GM12891 (cell line): ENCODE measurements at regions not wholly inside any gene's neighbourhood (a gene's known extent, or its start where the extent isn't known, plus 50 kb on each side); places are given as distances from the start of the nearest gene placed in this dataset.
"Not testable (repeated sequence)": the region's sequence is repeated elsewhere in the genome, so short reads cannot be mapped to it uniquely, and the experiment has no call there.

Experiments
- DNase-seq: peaks from one replicate; pipeline ENCODE4 v3.0.0; 2011; ENCODE audit warnings: low spot score; ENCODE audit not compliant: insufficient read length
- FAIRE-seq: peaks from 2 replicates; lab custom pipeline; 2011; peaks lifted over from hg19 to GRCh38; lab: Jason Lieb, UNC
- PAX5 ChIP-seq: IDR thresholded peaks from 2 replicates; pipeline ENCODE4 v1.6.1; 2011; ENCODE audit warnings: low read length, moderate library complexity, mild to moderate bottlenecking; ENCODE audit not compliant: insufficient read depth, severe bottlenecking
- POLR2A ChIP-seq: IDR thresholded peaks from 2 replicates; pipeline ENCODE4 v1.6.1; 2011; ENCODE audit warnings: low read depth, low read length, control low read depth
- POLR2AphosphoS5 ChIP-seq: IDR thresholded peaks from 2 replicates; pipeline ENCODE4 v1.6.1; 2011; ENCODE audit warnings: low read depth, low read length, control low read depth
- POU2F2 ChIP-seq: IDR thresholded peaks from 2 replicates; pipeline ENCODE4 v1.6.1; 2011; ENCODE audit warnings: low read depth, mild to moderate bottlenecking, control low read depth, low read length, moderate library complexity
- SPI1 ChIP-seq: IDR thresholded peaks from 2 replicates; pipeline ENCODE4 v1.6.1; 2011; ENCODE audit warnings: low read depth, low read length, control low read depth
- TAF1 ChIP-seq: IDR thresholded peaks from 2 replicates; pipeline ENCODE4 v1.6.1; 2011; ENCODE audit warnings: low read depth, low read length, control low read depth

DNA sequence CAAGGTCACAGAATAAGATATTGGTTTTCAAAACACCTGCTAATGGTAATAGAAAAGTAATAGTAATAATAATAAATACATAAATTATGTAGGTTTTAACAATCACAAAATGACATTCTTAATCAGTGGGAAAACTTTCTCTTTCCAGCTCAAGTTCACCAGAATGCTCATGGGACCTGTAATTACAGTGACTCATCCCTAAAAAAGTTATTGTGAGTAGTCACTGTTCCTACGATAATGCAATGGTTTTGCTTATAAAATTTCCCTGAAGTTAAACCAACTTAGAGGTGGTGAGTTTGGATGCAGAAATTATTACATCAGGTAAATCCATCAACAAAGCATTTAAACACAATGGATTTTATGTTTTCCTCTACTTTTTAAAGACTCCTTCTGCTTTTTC lies 502.3 kb downstream of the PID1 start:
- FAIRE-seq: no peak
- DNase-seq: no peak
- TF ChIP-seq SPI1 (no peak), PAX5 (no peak), TAF1 (no peak), POLR2AphosphoS5 (no peak), POU2F2 (no peak), POLR2A (no peak)

DNA sequence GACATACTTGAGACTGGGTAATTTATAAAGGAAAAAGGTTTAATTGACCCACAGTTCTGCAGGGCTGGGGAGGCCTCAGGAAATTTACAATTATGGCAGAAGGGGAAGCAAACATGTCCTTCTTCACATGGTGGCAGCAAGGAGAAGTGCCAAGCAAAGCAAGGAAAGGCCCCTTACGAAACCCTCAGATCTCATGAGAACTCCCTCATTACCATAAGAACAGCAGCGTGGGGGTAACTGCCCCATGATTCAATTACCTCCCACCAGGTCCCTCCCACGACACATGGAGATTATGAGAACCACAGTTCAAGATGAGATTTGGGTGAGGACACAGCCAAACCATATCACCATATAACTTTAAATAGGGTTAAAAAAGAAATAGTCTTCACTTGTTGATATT lies 502.9 kb downstream of the PID1 start:
- not testable (repeated sequence) for FAIRE-seq, DNase-seq

DNA sequence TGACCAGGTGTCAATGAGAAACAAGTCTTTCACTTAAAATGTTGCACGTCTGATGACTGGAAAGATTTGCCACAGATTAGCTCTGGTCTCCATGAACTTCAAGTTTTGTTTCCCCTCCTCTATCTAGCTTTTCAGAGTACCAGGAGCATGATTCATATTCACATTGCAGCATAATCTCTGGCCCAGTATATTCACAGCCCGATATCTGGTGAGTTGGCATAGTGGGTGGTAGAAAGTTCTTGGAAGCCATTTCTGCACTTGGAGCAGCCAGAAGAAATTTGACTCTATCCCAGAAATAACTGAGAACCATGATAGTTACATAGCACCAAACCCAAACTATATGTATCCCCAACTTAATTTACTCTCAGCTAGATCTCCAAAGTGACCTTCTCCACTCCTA lies 503.9 kb downstream of the PID1 start:
- DNase-seq (no peak), FAIRE-seq (no peak)
- TF ChIP-seq POU2F2: no peak
- no peak for TF ChIP-seq POLR2AphosphoS5
- no peak for TF ChIP-seq TAF1
- TF ChIP-seq PAX5: no peak
- TF ChIP-seq POLR2A: no peak
- TF ChIP-seq SPI1: no peak

DNA sequence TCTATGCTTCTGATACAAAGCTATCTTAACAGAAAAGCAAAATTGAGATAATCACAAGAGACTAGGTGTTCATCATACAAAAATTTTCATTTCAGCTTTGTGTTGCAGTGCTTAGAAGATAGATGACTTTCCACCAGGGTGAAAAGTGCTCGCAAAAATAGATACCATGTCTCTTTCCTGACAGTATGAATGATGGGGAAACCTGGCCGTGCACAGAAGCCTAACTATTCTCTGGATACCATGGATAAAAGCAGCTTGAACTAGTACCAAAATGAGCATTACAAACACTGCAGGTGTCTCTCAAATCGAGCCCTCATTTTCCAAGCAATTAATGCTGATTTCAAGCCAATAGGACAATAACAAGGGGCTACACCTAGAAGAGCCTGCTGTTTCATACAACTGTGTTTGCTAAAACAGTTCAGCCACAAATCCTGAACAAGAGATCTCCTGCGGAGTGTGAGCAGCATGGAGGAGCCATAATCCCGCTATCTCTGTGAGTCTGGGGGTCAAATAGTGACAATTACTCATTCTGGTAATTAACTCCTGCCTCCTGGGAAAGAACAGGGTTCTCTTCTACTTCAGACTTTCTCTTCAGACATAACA lies 507.6 kb downstream of the PID1 start:
- FAIRE-seq: no peak
- TF ChIP-seq PAX5 (no peak), POU2F2 (no peak), TAF1 (no peak), SPI1 (no peak), POLR2AphosphoS5 (no peak), POLR2A (no peak)
- DNase-seq: no peak

DNA sequence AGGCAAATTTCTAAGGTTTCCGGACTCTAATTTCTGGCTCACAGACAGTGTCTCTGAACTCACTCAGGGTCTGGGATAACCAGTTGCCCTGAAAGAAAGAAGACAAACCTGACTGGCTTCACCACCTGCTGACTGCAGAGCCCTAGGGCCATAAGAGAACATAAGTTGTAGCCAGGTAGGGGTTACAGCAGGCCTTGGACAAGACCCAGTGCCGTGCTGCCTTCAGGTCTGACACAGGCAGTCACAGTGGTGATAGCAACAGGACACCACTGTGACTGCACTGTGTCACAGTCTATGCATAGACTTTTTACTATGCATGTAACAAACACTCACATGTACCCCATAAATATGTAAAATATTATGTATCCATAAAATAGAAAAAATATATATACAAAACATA lies 508.5 kb downstream of the PID1 start:
- TF ChIP-seq POLR2AphosphoS5 (no peak), TAF1 (no peak), PAX5 (no peak), SPI1 (no peak), POU2F2 (no peak), POLR2A (no peak)
- no peak for FAIRE-seq
- DNase-seq: no peak

DNA sequence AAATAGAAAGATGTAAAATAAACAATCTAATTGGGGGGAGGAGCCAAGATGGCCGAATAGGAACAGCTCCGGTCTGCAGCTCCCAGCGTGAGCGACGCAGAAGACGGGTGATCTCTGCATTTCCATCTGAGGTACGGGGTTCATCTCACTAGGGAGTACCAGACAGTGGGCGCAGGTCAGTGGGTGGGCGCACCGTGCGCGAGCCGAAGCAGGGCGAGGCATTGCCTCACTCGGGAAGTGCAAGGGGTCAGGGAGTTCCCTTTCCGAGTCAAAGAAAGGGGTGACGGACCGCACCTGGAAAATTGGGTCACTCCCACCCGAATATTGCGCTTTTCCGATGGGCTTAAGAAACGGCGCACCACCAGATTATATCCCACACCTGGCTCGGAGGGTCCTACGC lies 515.4 kb downstream of the PID1 start:
- FAIRE-seq: not testable (repeated sequence)

DNA sequence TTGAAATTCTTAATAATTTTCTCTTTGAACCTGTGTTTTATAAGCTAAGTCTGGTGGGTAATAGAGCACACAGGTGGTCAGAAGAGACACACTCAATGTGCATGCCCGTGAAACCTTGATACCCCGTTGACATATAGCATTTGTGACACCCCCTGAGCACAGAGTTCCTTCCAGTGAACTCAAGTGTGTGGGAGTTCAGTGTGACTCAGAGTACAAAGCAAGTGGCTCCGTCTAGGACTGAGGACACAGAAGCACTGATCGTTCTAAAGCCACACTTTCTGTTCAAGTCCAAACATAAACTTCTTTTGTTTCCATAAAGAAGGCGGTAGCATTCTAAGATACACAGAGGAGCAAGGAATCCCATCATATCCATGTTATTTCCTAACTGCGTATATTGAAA lies 523.6 kb downstream of the PID1 start:
- FAIRE-seq (no peak), DNase-seq (no peak)
- no peak for TF ChIP-seq POU2F2
- TF ChIP-seq PAX5: no peak
- TF ChIP-seq POLR2AphosphoS5: no peak
- TF ChIP-seq SPI1: no peak
- TF ChIP-seq POLR2A: no peak
- no peak for TF ChIP-seq TAF1

More for the DNA sequence above, 515.4 kb downstream of the PID1 start:
- DNase-seq: not testable (repeated sequence)

DNA sequence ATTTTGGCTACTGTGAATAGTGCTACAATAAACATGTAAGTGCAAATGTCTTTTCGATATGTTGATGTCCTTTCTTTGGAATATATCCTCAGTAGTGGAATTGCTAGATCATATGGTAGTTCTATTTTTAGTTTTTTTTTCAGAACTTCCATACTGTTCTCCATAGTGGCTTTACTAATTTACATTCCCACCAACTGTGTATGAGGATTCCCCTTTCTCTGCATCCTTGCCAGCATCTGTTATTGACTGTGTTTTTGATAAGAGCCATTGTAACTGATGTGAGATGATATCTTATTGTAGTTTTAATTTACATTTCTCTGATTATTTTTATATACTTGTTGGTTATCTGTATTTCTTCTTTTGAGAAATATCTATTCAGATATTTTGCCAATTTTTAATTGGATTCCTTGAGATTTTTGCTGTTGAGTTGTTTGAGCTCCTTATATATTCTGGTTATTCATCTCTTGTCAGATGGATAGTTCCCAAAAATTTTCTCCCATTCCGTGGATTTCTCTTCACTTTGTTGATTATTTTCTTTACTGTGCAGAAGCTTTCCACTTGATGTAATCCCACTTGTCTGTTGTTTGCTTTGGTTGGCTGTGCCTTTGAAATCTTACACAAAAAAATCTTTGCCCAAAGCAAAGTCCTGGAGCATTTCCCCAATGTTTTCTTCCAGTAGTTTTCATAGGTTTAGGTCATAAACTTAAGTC lies 532.3 kb downstream of the PID1 start:
- no peak for FAIRE-seq
- TF ChIP-seq SPI1: no peak
- TF ChIP-seq TAF1: no peak
- no peak for TF ChIP-seq POLR2A
- TF ChIP-seq PAX5: no peak
- no peak for TF ChIP-seq POLR2AphosphoS5
- TF ChIP-seq POU2F2: no peak
- no peak for DNase-seq

DNA sequence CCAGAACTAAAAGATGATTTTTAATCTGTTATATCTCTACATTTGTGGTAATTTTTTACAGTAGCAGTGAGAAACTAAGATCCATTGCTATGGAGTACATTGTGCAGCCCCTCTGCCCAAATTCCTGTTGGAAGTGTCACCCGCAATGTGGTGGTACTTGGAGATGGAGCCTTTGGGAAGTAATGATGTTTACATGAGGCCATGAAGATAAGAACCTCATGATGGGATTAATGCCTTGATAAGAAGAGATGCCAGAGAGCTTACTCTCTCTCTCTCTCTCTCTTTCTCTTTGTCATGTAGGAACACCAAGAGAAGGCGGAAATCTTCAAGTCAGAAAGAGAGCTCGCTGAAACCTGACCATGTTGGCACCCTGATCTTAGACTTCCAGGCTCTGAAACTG lies 535.4 kb downstream of the PID1 start:
- no peak for FAIRE-seq

DNA sequence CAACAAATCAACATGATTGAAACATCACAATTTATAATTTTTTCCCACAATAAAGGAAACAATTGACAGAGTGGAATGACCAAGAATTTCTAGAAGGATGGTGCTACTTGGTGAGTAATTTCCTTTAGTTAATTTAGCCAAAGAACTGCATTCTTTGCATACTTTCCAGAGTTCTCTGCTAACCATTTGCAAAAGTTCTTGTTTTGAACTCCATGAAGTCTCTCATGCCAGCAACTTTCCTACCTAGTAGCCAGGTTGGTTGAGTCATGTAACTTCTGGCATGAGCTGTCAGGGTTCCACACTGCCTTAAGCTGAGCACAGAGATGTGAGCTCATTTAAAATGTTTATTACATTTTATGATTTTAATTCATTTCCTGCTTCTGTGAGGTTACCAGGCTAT lies 539.6 kb downstream of the PID1 start:
- FAIRE-seq (no peak), DNase-seq (no peak)
- no peak for TF ChIP-seq SPI1
- TF ChIP-seq POLR2A: no peak
- TF ChIP-seq POU2F2: no peak
- no peak for TF ChIP-seq POLR2AphosphoS5
- no peak for TF ChIP-seq PAX5

More for the DNA sequence above, 535.4 kb downstream of the PID1 start:
- no peak for DNase-seq
- TF ChIP-seq PAX5 (no peak), POLR2AphosphoS5 (no peak), POLR2A (no peak), SPI1 (no peak), TAF1 (no peak), POU2F2 (no peak)
